Thoracic aorta (tissue), 2 donors: ENCODE measurements at regions not wholly inside any gene's neighbourhood (a gene's known extent, or its start where the extent isn't known, plus 50 kb on each side); places are given as distances from the start of the nearest gene placed in this dataset.

Source experiments
- ATAC-seq: fragments of 150-250 bp; one replicate; pipeline ENCODE4 v1.8.0; 2017; ENCODE audit warnings: low read depth; ENCODE audit not compliant: insufficient number of reproducible peaks, low FRiP score
- DNase-seq: peaks from one replicate; pipeline ENCODE4 v3.0.0-alpha.2; 2020; ENCODE audit warnings: low spot score
- H3K27ac ChIP-seq, 2 donors: fragments of 200-600 bp; sonication (generic); 1 replicate in 1 of 2; 2 replicates in 1 of 2; pipeline ENCODE4 v1.5.1; 2016; ENCODE audit warnings: mild to moderate bottlenecking in 2 of 2, moderate library complexity in 2 of 2
- H3K27me3 ChIP-seq: fragments of 200-600 bp; sonication (generic); replicated peaks from 2 replicates; pipeline ENCODE4 v1.6.0; 2016; ENCODE audit warnings: mild to moderate bottlenecking; ENCODE audit not compliant: insufficient read depth
- H3K36me3 ChIP-seq: fragments of 200-600 bp; sonication (generic); one replicate; pipeline ENCODE4 v1.5.1; 2016
- H3K4me1 ChIP-seq, 2 donors: fragments of 200-600 bp; sonication (generic); 1 replicate in 1 of 2; 2 replicates in 1 of 2; pipeline versions ENCODE4 v1.5.1 to v1.6.0; 2016; ENCODE audit warnings: low read depth in 2 of 2, mild to moderate bottlenecking in 1 of 2; ENCODE audit not compliant: control insufficient read depth in 1 of 2
- H3K4me3 ChIP-seq: fragments of 200-600 bp; sonication (generic); 2 replicates; pipeline ENCODE4 v1.5.1; 2016; ENCODE audit warnings: mild to moderate bottlenecking
- H3K9me3 ChIP-seq: fragments of 200-600 bp; sonication (generic); 2 replicates; pipeline ENCODE4 v1.5.1; 2016
- TF ChIP-seq, protein P1 (sequence below): fragments of 200-600 bp; sonication (generic); IDR thresholded peaks from one replicate; pipeline ENCODE4 v1.5.1; 2019; ENCODE audit warnings: antibody characterized with exemption

DNA sequence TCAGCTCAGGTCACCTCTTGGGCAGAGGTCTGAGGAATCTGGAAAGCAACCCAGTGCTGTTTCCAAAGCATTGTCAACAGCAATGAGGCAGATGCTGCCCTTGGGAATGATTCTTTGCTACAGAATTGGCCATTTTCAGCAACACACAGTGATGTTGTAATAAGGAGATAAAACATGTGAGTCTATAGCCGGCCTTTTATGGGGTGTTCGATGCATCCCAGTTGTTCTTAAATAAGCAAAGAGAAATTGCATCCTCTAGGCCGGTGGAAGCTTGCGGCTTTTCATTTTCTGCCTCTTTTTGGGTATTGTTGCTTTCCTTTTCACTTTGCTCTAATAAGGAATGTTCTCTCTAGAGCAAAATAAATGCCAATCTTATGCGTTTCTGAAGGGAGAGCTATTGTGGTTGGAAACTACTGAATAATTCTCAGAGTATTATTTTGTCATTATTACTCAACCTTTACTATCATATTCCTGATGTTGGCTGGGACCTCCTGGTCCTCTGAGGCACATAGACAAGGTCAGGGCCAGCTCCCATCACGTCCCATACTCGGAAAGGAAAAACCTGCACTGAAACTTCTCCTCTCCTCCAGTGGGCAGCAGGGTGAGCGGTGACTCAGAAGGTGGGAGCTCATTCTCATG is 214.2 kb downstream of the CDH26 start:
- TF ChIP-seq, protein P1, sequence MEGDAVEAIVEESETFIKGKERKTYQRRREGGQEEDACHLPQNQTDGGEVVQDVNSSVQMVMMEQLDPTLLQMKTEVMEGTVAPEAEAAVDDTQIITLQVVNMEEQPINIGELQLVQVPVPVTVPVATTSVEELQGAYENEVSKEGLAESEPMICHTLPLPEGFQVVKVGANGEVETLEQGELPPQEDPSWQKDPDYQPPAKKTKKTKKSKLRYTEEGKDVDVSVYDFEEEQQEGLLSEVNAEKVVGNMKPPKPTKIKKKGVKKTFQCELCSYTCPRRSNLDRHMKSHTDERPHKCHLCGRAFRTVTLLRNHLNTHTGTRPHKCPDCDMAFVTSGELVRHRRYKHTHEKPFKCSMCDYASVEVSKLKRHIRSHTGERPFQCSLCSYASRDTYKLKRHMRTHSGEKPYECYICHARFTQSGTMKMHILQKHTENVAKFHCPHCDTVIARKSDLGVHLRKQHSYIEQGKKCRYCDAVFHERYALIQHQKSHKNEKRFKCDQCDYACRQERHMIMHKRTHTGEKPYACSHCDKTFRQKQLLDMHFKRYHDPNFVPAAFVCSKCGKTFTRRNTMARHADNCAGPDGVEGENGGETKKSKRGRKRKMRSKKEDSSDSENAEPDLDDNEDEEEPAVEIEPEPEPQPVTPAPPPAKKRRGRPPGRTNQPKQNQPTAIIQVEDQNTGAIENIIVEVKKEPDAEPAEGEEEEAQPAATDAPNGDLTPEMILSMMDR = no peak
- ATAC-seq = no peak

DNA sequence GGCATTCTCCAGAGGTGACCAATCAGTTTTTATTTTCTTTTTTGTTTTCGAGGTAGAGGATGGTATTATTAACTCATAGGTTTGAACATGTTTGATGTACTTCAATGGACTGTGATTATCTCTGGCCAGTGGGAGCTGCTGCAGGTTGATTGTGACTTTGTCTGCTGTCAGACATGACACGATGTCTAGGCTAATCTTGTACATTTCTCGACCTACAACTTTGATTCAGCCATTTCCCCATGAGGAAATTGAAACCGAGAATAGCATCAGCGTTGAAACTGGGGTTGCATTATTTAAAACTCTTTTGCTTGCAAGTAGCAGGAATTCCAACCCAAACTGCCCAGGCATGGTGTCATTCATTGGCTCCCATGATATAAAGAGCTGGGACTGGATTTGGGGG is 218.9 kb downstream of the CDH26 start:
- Histone ChIP-seq H3K36me3 (no peaks in the 10 kb centered on the region), H3K4me3 (no peak overlapping the region), H3K9me3 (no peaks in the 10 kb centered on the region), H3K27ac (no peak overlapping the region), H3K27me3 (no peaks in the 10 kb centered on the region), H3K4me1 (no peaks in the 10 kb centered on the region)
- DNase-seq (no peak), ATAC-seq (no peak)
- TF ChIP-seq, protein P1 = no peak

More for the DNA sequence above, 214.2 kb downstream of the CDH26 start:
- Histone ChIP-seq H3K36me3 (no peaks in the 10 kb centered on the region), H3K4me3 (no peak overlapping the region), H3K9me3 (no peaks in the 10 kb centered on the region), H3K27ac (no peak overlapping the region), H3K4me1 (no peaks in the 10 kb centered on the region), H3K27me3 (no peaks in the 10 kb centered on the region)
- DNase-seq = no peak

DNA sequence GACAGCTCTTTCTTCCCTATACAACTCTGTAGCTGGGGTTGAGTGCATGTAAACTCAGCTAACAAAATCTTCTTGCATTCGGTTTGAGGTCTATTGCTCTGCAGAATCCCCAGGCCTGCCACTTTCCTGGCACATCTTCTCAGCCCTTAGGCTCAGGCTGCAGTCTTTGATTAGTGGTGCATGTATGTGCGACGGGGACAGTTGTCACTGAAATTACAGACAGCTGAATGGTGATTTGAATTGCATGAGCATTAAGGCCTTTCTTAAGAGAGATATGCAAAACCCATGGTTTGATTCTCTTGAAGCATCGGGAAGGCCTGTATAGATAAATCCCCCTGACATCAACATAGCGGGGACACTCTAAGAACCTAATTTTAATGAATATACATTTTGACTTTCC is 222.8 kb downstream of the CDH26 start:
- DNase-seq (no peak), ATAC-seq (no peak)
- Histone ChIP-seq H3K4me3 (no peak overlapping the region), H3K9me3 (no peaks in the 10 kb centered on the region), H3K36me3 (no peaks in the 10 kb centered on the region), H3K27ac (no peak overlapping the region), H3K4me1 (no peaks in the 10 kb centered on the region), H3K27me3 (no peaks in the 10 kb centered on the region)
- TF ChIP-seq, protein P1 = no peak

DNA sequence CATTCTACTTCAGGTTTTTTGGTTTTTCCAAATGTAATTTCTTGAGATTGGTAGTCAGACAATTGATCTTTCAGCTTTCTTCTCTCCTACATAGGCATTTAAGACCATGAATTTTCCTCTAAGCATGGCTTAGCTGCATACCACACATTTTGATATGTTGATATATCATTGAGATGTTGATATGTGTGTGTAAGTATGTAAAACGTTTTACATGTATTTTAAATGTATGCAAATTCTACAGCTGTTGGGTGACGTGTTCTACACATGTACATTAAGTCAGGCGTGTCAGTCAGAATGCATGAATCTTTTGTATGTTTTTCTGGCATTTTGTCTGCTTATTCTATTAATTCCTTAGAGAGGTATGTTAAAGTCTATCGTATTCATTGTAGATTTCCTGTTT is 228.2 kb downstream of the CDH26 start:
- Histone ChIP-seq H3K27me3 (no peaks in the 10 kb centered on the region), H3K36me3 (no peaks in the 10 kb centered on the region), H3K4me3 (no peak overlapping the region), H3K4me1 (no peaks in the 10 kb centered on the region), H3K27ac (no peak overlapping the region), H3K9me3 (no peaks in the 10 kb centered on the region)
- no peak for DNase-seq
- TF ChIP-seq, protein P1 = no peak
- no peak for ATAC-seq

DNA sequence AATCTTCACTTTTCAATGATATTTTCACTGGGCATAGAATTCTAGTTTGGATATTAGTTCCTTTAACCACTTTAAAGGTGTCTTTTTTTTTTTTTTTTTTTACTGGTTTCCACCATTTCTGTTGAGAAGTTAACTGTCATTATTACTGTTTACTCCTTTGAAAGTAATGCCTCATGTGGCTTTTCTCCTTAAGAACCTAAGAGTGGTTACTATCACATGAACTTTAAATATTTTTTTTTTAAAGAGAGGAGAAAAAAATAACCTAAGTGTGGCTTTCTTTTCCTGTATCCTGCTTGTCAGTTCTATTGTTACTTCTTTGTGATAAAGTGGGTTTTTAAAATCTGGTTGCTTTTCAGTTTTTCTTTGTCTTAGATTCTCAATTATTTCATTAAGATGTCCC is 229.5 kb downstream of the CDH26 start:
- Histone ChIP-seq H3K4me3 (no peak overlapping the region), H3K4me1 (no peaks in the 10 kb centered on the region), H3K27me3 (no peaks in the 10 kb centered on the region), H3K36me3 (no peaks in the 10 kb centered on the region), H3K9me3 (no peaks in the 10 kb centered on the region), H3K27ac (no peak overlapping the region)
- TF ChIP-seq, protein P1 = no peak
- DNase-seq (no peak), ATAC-seq (no peak)
